Brain pericyte (primary cell): ENCODE measurements at regions not wholly inside any gene's neighbourhood (a gene's known extent, or its start where the extent isn't known, plus 50 kb on each side); places are given as distances from the start of the nearest gene placed in this dataset.
"Not testable (repeated sequence)": the region's sequence is repeated elsewhere in the genome, so short reads cannot be mapped to it uniquely, and the experiment has no call there.

ENCODE experiments used
- DNase-seq: peaks from one replicate; pipeline ENCODE4 v3.0.0-alpha.2; 2012; ENCODE audit warnings: low read depth, low spot score

DNA sequence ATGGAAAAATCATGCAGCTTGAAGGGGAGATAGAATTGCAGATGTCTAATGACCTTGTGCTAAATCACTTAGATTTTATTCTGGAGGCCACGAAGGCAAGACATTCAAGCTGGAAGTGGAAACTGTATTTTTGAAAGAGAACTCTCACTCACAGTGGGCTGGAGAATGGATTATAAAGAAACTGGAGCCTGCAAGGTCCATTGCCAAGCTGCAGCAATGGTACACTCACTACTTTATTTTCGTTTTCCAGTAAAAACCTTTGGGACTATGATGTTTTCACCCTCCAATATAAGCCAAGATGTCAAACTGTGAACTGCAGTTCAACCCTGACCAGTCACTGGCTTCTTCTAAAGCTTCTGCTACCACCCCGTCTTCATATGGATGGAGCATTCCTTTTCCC, 62.0 kb downstream of the SKIDA1 start:
- no peak for DNase-seq

DNA sequence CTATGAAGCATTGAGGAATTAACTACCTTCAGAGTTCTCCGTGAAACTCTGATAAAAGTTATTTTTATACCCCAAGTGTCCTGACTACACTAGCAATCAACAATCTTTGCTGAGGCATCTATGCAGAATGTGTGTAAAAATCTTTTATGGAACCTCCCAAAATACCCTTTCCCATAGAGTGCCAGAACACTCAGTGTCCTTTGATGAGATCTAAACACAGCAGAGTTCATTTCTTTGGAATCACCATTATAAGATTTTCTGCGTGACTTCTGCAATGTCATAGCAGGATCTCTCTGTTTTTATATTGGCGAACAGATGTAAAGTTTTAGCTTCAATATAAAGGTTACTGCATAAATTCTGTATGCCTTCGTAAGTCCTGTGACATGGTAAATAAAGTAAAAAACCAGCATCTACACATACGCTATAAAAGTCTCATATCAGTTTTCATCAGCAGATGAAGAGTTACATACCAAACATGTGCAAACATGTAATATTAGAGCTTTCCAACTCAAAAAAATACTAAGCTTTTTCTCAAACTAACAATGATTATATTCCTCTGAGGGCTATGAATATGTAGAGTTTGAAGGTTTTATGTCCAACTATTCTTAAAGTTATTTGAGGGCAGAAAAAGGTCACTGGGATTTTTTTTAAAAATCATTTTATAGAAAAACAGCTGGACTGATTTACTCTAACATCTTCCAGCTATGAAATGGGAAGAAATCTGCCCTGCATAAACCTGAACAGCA, 67.2 kb downstream of the SKIDA1 start:
- DNase-seq, result no peak

DNA sequence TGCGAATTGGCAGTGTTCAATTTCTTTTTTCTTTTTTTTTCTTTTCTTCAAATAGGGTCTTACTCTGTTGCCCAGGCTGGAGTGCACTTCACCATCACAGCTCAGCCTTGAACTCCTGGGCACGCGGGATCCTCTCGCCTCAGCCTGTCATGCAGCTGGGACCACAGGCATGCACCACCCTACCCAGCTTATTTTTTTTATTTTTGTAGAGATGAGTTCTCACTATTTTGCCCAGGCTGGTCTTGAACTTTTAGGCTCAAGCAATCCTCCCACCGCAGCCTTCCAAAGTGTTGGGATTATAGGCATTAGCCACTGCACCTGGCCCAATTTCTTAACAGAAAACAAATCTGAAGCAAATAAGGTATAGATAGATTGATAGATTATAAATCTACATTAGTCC, 69.3 kb downstream of the SKIDA1 start:
- no peak for DNase-seq

DNA sequence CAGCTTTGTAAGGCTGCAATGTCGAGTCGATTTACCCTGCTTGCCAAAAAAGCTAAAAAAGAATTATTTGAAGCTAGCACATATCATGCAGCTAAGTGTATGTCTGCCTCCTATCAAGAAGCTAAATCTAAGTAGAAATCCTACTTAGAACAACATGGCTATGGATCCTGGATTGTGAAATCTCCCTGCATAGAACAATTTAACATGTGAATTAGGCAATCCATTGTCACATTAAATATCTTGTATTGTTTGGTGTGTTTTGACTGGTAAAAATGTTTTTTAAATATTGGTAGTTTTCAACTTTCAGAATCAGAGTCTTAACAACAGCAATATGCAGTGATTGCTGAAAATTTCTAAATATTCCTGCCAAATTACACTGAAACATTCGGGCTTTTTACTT, 73.3 kb downstream of the SKIDA1 start:
- no peak for DNase-seq

DNA sequence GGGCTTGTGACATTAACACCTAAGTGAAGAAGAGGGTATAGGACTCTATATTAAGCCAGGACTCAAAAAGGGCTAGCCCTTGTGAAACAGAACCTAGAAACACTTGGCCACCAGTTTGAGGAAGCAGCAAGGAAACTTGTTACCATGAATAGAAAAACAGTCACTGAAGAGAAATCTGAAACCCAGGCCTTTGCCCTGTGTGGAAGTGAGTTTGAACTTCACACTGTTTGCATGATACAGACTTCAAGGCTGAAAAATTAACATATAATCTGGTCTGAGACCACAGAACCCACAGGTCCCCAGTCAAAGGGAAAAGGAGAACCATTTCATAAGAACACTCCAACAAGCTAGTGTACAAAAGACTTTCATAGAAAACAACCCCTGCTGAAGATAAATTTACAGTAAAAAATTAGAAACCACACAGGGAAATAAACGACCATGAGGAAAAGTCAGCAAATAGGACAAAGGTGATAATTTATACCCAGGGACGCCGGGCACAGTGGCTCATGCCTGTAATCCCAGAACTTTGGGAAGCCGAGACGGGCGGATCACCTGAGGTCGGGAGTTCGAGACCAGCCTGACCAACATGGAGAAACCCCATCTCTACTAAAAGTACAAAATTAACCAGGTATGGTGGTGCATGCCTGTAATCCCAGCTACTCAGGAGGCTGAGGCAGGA, 76.1 kb downstream of the SKIDA1 start:
- no peak for DNase-seq

DNA sequence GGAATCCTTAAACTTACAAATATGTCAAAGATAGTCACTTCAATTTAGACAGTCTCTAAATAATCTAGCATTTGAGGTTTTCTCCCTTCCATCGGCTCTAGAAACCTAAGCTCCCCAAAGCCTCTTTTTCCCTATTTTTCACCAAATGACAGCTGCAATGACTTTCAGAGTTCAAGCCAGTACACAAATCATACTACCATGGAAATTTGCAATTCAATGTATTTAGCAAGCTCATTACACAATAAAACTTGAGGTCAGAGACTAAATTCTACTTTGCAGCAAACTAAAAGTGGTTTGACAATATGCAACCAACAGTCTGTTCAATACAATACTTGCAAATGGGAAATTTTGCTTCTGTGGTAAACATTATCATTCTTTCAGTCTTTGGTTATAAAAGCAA, 80.3 kb downstream of the SKIDA1 start:
- no peak for DNase-seq

DNA sequence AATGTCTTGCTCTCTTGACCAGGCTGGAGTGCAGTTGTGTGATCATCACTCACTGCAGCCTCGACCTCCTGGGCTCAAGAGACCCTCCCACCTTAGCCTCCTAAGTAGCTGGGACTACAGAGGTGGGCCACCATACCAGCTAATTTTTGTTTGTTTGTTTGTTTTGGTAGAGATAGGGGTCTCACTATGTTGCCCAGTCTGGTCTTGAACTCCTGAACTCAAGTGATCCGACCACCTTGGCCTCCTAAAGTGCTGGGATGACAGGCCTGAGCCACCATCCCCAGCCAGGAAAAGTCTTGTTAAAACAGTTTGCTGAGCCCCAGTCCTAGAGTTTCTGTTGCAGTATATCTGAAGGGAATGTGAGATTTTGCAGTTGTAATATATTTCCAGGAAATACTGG, 83.9 kb downstream of the SKIDA1 start:
- no peak for DNase-seq

DNA sequence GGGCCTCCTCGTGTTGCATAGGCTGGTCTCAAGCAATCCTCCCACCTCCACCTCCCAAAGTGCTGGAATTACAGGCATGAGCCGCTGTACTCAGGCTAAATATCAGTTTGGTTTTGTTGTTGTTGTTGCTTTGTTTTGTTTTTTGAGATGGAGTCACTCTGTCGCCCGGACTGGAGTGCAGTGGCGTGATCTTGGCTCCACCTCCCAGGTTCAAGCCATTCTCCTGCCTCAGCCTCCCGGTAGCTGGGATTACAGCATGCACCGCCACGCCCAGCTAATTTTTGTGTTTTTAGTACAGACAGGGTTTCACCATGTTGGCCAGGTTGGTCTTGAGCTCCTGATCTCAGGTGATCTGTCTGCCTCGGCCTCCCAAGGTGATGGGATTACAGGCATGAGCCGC, 86.6 kb downstream of the SKIDA1 start:
- not testable (repeated sequence) for DNase-seq

DNA sequence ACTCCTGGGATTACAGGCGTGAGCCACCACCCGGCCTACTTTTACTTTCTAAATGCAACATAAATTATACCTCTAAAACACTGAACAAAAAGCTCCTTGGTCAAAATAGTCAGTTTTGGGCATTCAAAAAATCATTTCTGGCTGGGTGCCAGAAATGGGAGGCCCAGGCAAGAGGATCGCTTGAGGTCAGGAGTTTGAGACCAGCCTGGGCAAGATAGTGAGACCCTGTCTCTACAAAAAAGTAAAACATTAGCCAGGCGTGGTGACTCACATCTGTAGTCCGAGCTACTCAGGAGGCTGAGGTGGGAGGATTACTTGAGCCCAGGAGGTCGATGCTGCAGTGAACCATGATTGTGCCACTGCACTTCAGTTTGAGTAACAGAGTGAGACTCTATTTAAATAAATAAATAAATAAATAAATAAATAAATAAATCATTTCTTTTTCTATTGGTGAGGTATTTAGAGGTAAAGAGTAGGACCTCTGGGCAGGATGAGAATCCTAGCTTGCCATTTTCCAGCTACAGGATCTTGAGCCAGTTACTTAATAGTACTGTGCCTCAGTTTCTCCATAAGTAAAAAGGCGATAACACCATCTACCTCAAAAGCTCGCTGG, 87.6 kb downstream of the SKIDA1 start:
- DNase-seq, result no peak

DNA sequence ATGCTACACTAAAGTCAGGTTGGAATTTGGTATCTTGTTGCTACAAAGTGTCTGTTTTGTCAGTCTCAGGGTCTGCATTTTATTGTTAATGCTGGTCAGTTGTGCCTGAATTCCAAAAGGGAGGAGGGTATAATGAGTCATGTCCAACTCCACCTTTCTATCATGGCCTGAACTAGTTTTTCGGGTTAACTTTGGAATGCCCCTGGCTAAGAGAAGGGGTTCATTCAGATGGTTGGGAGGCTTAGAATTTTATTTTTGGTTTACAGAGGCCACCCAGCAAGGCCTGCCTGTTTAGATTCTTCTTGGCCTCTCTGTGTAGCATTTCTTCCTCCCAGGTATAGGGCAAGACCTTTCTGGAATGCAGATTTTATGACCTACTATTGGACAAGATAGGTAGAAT, 93.2 kb downstream of the SKIDA1 start:
- no peak for DNase-seq

DNA sequence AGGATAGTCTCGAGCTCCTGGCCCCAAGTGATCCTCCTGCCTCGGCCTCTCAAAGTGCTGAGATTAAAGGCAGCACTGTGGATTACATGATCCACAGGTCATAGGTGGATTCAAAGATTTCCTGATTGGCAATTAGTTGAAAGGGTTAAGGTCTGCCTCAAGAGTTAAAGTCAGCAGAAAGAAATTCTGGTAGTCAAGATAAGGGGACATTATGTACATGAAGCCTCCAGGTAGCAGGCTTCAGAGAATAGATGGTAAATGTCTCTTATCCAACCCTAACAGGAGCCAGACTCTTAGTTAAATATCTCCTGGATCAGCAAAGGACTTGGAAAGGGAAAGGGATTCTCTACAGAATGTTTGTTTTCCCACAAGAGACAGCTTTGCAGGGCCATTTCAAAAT, 93.7 kb downstream of the SKIDA1 start:
- DNase-seq, result no peak

DNA sequence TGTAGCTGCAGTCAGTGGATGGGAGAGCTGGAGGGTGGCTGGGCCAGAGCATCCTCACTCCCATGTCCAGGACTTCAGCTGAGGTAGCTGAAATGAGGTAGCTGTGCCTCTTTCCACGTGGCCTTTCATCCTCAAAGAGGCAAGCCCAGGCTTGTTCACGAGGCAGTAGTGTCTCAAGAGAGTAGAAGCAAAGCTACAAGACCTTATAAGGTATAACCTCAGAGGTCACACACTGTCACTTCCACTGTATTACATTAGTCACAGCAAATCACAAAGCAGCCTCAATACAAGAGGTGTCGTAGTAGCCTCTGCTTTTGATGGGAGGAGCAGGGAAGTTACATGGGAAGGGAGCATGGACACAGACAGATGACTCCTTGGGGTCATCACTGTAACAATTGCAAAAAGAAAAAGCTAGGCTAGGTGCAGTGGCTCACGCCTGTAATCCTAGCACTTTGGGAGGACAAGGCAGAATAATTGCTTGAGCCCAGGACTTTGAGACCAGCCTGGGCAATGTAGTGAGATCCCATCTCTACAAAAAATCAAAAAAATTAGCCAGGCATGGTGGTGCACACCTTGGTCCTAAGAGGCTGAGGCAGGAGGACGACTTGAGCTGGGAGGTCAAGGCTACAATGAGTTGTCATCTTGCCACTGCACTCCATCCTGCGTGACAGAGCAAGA, 97.5 kb downstream of the SKIDA1 start:
- no peak for DNase-seq

DNA sequence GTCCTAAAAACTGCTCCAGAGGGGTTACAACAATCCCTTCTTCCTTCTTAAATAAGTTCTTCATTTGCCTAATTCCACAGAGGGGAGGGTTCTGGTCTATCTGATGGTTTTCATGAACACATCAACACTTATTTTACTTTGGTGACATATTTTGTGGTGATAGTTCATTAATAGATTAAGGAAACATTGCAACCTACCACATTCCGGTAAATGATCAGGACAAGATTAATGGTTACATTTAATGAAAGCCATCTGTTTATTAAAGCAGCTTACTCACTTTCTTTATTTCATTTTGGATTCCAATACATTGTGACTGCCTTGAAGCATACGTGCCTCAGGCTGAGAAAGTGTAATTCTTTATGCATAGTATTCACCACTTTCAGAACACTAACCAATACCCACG, 101.0 kb downstream of the SKIDA1 start:
- DNase-seq, result no peak

DNA sequence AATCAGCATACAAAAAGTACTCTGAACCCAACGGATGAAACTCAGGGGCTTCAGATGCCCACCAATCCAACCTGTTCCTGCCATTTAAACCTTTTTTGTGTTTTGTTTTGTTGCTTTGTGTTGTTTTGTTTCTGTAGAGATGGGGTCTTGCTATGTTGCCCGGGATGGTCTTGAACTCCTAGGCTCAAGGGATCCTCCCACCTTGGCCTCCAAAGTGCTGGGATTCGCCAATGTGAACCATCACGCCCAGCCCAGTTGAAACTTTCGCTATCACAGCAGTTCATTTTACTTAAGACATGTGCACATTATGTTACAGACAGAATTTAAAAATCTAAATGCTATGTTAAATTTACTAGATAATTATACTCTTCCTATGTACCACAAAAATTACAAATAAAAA, 101.6 kb downstream of the SKIDA1 start:
- DNase-seq, result no peak

DNA sequence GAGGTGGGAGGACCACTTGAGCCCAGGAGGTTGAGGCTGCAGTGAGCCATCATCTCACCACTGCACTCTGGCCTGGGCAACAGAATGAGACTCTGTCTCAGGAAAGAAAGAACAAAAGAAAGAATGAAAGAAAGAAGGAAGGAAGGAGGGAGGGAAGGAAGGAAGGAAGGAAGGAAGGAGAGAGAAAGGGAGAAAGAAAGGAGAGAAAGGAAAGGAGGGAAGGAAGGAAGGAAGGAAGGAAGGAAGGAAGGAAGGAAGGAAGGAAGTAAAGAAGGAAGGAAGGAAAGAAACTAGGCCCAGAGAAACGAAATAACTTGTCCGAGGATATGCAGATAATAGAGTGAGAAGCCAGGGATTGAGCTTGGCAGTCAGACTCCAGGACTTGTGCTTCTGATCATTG, 102.1 kb downstream of the SKIDA1 start:
- DNase-seq, result no peak

DNA sequence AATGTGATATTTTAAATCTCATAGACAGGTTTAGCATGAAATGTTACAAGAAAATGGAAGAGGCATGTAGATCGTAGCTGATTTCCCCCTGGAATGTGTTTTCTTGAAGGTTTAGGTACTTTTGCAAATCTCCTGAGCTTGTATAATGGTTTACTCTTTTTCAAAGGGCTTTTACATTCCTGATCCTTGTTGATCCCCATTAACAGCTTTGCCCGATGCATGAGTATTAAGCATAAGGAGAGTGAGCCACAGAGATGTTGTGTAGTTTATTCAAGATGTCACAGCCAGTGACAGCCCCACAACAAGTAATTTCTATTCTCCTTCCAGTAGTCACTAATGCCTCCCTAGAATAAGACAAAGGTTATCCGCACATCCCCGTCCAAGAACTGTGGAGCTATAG, 103.7 kb downstream of the SKIDA1 start:
- DNase-seq, result no peak

DNA sequence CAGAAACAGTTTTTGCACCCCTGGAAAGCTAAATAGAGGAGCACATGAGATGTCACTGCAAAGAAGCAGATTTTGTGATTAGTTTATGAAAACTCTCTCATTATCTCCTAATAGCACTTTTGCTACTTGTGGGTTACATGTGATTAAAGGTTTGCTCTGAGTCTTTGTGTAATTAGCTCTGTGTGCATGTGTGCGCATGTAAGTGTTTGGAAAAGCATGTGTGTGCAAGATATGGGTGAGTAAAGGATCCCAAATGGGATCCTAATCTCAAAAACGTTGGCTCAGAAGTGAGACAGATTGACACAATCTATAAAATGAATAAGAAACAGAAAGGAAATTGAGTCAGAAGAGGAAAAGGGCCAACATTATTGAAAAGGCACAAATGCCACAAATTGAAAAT, 104.5 kb downstream of the SKIDA1 start:
- no peak for DNase-seq

DNA sequence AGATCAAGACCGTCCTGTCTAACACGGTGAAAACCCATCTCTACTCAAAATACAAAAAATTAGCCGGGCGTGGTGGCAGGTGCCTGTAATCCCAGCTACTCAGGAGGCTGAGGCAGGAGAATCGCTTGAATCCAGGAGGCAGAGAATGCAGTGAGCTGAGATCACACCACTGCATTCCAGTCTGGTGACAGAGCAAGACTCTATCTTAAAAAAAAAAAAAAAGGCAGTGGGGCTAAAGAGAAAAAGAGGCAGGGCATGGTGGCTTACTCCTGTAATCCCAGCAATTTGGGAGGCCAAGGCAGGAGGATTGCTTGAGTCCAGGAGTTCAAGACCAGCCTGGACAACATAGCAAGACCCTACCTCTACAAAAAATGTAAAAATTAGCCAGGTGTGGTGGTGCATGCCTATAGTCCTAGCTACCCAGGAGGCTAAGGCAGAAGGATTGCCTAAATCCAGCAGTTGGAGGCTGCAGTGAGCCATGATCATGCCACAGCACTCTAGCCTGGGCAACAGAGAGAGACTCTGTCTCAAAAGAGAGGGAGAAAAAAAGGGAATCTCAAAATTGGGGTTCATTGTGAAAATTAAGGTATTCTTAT, 106.4 kb downstream of the SKIDA1 start:
- DNase-seq, result not testable (repeated sequence)

DNA sequence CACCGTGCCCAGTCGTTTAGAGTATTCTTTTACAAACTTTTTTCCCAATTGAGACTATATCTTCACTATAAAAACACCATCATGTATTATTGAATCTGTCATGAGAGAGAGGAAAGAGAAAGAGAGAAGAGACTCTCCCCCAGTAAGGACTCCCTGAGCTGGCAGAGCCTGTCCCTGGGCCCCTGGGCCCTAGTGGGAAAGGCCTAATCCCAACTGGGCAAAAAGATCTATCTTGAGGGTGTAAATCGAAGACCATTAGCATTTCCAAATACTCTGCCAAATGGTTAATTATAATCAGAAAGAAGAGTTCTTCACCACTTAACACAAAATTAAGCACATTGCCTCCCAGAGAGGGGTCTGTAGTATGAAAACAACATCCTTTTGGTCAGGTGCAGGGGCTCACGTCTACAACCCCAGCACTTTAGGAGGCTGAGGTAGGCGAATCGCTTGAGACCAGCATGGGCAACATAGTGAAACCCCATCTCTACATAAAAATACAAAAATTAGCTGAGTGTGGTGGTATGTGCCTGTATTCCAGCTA, 108.2 kb downstream of the SKIDA1 start:
- DNase-seq, result no peak

DNA sequence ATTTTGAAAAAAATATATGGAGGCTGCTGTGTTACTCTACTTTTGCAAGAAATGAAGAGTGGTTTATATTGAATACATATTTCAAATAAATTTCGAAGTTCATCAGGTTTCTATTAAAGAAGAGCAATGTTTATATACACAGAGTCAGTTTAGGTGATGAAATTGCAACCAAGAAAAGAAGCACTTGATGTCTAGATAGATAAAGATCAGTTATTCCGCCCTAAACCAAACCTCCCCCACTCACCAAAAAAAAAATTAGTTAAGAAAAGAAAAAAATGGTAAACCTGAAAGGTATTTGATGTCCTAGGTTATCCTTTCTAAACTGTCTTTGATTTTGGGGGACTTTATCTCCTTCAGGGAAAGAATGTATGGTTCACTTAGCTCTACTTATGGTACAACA, 111.8 kb downstream of the SKIDA1 start:
- DNase-seq, result no peak

DNA sequence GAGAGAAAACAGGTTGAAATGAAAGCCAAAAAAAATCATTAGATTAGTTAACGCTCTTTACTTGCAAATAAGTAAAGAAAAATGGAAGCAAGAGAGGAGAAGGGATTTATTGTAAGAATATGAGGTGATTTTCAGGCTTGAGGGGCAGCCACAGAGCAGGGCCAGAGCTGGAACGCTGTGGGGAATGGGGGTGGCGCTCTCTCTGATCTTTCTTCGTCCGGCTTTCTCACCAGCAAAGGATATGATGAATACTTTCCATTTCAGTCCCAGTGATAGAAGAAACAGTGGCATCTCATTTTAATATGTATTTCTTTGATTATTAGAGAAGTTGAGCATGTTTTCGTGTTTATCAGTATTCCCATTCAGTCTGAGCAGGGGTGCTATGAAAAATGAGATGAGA, 112.2 kb downstream of the SKIDA1 start:
- no peak for DNase-seq
